ENCODE measurements at regions not wholly inside any gene's neighbourhood (a gene's known extent, or its start where the extent isn't known, plus 50 kb on each side); places are given as distances from the start of the nearest gene placed in this dataset.

- peak; percentile 20 for DNase-seq (ENCODE audit: low read depth)
- TF ChIP-seq CTCF (conservative IDR thresholded peaks at IDR 0.05; ENCODE audit: low read depth, low read length) = no peak
- peak overlapping the region; percentile 41 for H3K4me3 ChIP-seq (ENCODE audit: low read depth, low read length)
Measured at GRCh38 chr6:105985816-105986632, 100.1 kb upstream of the PRDM1 start.

- no peak for TF ChIP-seq CTCF (conservative IDR thresholded peaks at IDR 0.05; ENCODE audit: low read depth, low read length)
- peak; percentile 13 for DNase-seq (ENCODE audit: low read depth)
- no peak overlapping the region for H3K4me3 ChIP-seq (ENCODE audit: low read depth, low read length)
Measured at GRCh38 chr6:105985098-105985815, 100.9 kb upstream of the PRDM1 start.

GRCh38 chr6:105983763-105984162 lies 102.4 kb upstream of the PRDM1 start:
- H3K4me3 ChIP-seq (ENCODE audit: low read depth, low read length) = no peak overlapping the region
- no peak for TF ChIP-seq CTCF (conservative IDR thresholded peaks at IDR 0.05; ENCODE audit: low read depth, low read length)
- no peak for DNase-seq (ENCODE audit: low read depth)

- no peak for DNase-seq (ENCODE audit: low read depth)
- no peak for TF ChIP-seq CTCF (conservative IDR thresholded peaks at IDR 0.05; ENCODE audit: low read depth, low read length)
- no peak overlapping the region for H3K4me3 ChIP-seq (ENCODE audit: low read depth, low read length)
Measured at GRCh38 chr6:105982761-105983540, 103.2 kb upstream of the PRDM1 start.

GRCh38 chr6:105981888-105982358 lies 104.2 kb upstream of the PRDM1 start:
- DNase-seq (ENCODE audit: low read depth) = no peak
- peak overlapping the region; percentile 63 for H3K4me3 ChIP-seq (ENCODE audit: low read depth, low read length)
- TF ChIP-seq CTCF (conservative IDR thresholded peaks at IDR 0.05; ENCODE audit: low read depth, low read length) = no peak

- DNase-seq (ENCODE audit: low read depth) = peak; percentile 14
- peak overlapping the region; percentile 63 for H3K4me3 ChIP-seq (ENCODE audit: low read depth, low read length)
- no peak for TF ChIP-seq CTCF (conservative IDR thresholded peaks at IDR 0.05; ENCODE audit: low read depth, low read length)
Measured at GRCh38 chr6:105981002-105981887, 104.9 kb upstream of the PRDM1 start.

All from choroid plexus epithelial cell (primary cell).